Kidney epithelial cell (primary cell): ENCODE measurements at regions not wholly inside any gene's neighbourhood (a gene's known extent, or its start where the extent isn't known, plus 50 kb on each side); places are given as distances from the start of the nearest gene placed in this dataset.

Experiments used
- DNase-seq: peaks from one replicate; pipeline ENCODE4 v3.0.0-alpha.2; 2010; ENCODE audit warnings: low read depth
- H3K27me3 ChIP-seq: 2 replicates; pipeline ENCODE4 v1.6.0; 2011; ENCODE audit warnings: low read length; ENCODE audit not compliant: control insufficient read depth, insufficient read depth
- H3K36me3 ChIP-seq: 2 replicates; pipeline ENCODE4 v1.5.1; 2011; ENCODE audit warnings: low read length; ENCODE audit not compliant: control insufficient read depth, insufficient read depth
- H3K4me3 ChIP-seq: 2 replicates; pipeline ENCODE4 v1.5.1; 2011; ENCODE audit warnings: low read depth, mild to moderate bottlenecking, control low read depth, low read length
- CTCF ChIP-seq: IDR thresholded peaks from 2 replicates; pipeline ENCODE4 v1.5.1; 2011; ENCODE audit warnings: mild to moderate bottlenecking, moderate library complexity, low read length, control low read depth, inconsistent platforms; ENCODE audit not compliant: insufficient read depth, poor library complexity, severe bottlenecking

GRCh38 chr20:6506906-6507305, 260.6 kb upstream of the BMP2 start:
- no peak for DNase-seq
- Histone ChIP-seq H3K27me3 (no peaks in the 10 kb centered on the region), H3K36me3 (no peaks in the 10 kb centered on the region), H3K4me3 (no peak overlapping the region)
- TF ChIP-seq CTCF = no peak

GRCh38 chr20:6504826-6505225, 262.7 kb upstream of the BMP2 start:
- no peaks in the 10 kb centered on the region for H3K27me3 ChIP-seq
- TF ChIP-seq CTCF = no peak
- no peak for DNase-seq

GRCh38 chr20:6504179-6504578, 263.3 kb upstream of the BMP2 start:
- no peak for TF ChIP-seq CTCF
- H3K36me3 ChIP-seq = no peaks in the 10 kb centered on the region
- no peaks in the 10 kb centered on the region for H3K27me3 ChIP-seq
- no peak overlapping the region for H3K4me3 ChIP-seq
- DNase-seq = no peak

More at GRCh38 chr20:6504826-6505225, 262.7 kb upstream of the BMP2 start:
- no peak overlapping the region for H3K4me3 ChIP-seq
- H3K36me3 ChIP-seq = no peaks in the 10 kb centered on the region

- Histone ChIP-seq H3K36me3 (no peaks in the 10 kb centered on the region), H3K27me3 (no peaks in the 10 kb centered on the region), H3K4me3 (no peak overlapping the region)
- TF ChIP-seq CTCF = no peak
- no peak for DNase-seq
Measured at GRCh38 chr20:6502999-6503398, 264.5 kb upstream of the BMP2 start.

GRCh38 chr20:6502219-6502618, 265.3 kb upstream of the BMP2 start:
- Histone ChIP-seq H3K36me3 (no peaks in the 10 kb centered on the region), H3K4me3 (no peak overlapping the region), H3K27me3 (no peaks in the 10 kb centered on the region)
- no peak for DNase-seq
- TF ChIP-seq CTCF = no peak

GRCh38 chr20:6501061-6501460, 266.4 kb upstream of the BMP2 start:
- Histone ChIP-seq H3K27me3 (no peaks in the 10 kb centered on the region), H3K36me3 (no peaks in the 10 kb centered on the region), H3K4me3 (no peak overlapping the region)
- no peak for TF ChIP-seq CTCF
- DNase-seq = peak; percentile 85
